Activated B cell treated with CpG ODN at 0.5 μM for 24 hours (primary cell): ENCODE measurements at regions not wholly inside any gene's neighbourhood (a gene's known extent, or its start where the extent isn't known, plus 50 kb on each side); places are given as distances from the start of the nearest gene placed in this dataset.

Source experiments
- ATAC-seq: fragments of 200-7000 bp; cut with Tn5 transposase; one replicate; pipeline ENCODE4 v1.10.0; 2021; ENCODE audit warnings: low read depth, mild to moderate bottlenecking, moderate library complexity
- CTCF ChIA-PET: fragments of 350-600 bp; sonication (Branson Sonifier 250); formaldehyde crosslinking; loops from one replicate; lab custom pipeline; 2021; ENCODE audit warnings: antibody characterized with exemption; lab: Charles Lee
- POLR2A ChIA-PET: fragments of 350-600 bp; sonication (Branson Sonifier 250); formaldehyde crosslinking; loops from one replicate; lab custom pipeline; 2021; ENCODE audit warnings: antibody characterized with exemption; lab: Charles Lee
- DNase-seq: peaks from one replicate; pipeline ENCODE4 v3.0.0; 2022
- H3K27ac Mint-ChIP-seq: one replicate; pipeline ENCODE4 v1.8.0; 2020; ENCODE audit warnings: mixed read lengths
- H3K27me3 Mint-ChIP-seq: one replicate; pipeline ENCODE4 v1.8.0; 2021; ENCODE audit warnings: mixed read lengths
- H3K36me3 Mint-ChIP-seq: one replicate; pipeline ENCODE4 v1.8.0; 2021; ENCODE audit warnings: low read depth, mixed read lengths
- H3K4me1 Mint-ChIP-seq: one replicate; pipeline ENCODE4 v1.8.0; 2021; ENCODE audit warnings: mixed read lengths
- H3K4me3 Mint-ChIP-seq: one replicate; pipeline ENCODE4 v1.8.0; 2020; ENCODE audit warnings: mild to moderate bottlenecking, mixed read lengths
- H3K9me3 Mint-ChIP-seq: one replicate; pipeline ENCODE4 v1.8.0; 2020; ENCODE audit warnings: mixed read lengths
- intact Hi-C: fragments of 100-400 bp; cut with micrococcal nuclease; formaldehyde crosslinking; loops from one replicate; pipeline ENCODE4 v1.15.1; 2024
- TF ChIP-seq, protein P1 (sequence below): fragments of 200-600 bp; IDR thresholded peaks from one replicate; pipeline ENCODE4 v1.8.0; 2022; ENCODE audit warnings: antibody characterized with exemption, mild to moderate bottlenecking

DNA sequence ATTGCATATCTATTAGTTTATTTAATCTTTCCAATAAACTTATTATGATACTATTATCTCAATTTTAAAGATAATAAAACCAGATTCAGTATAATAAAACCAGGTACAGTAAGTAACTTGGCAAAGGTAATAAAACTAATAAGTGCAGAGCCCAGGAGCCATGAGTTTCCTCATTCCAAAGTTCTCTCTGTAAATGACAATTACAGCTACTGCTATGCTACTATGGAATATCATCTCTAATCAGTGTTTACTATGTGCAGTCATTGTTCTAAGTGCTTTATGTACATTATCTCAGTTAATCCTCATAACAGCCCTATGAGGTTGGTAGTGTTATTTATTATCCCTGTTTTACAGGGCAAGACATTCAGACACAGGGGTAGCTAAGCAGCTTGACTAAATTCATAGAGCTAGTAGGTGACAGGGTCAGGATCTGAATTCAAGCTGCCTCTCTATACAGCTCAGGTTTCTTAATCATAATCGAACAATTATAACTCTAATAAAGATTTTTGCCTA lies 285.0 kb upstream of the PITX2 start:
- intact Hi-C loops = no loop called here
- no peak overlapping the region for H3K4me3 Mint-ChIP-seq
- DNase-seq (no peak), ATAC-seq (no peak)
- POLR2A ChIA-PET = no interaction called here
- H3K27ac Mint-ChIP-seq = no peak overlapping the region
- H3K36me3 Mint-ChIP-seq = no peaks in the 10 kb centered on the region
- H3K27me3 Mint-ChIP-seq = no peaks in the 10 kb centered on the region
- CTCF ChIA-PET = no interaction called here
- H3K4me1 Mint-ChIP-seq = no peaks in the 10 kb centered on the region
- TF ChIP-seq, protein P1, sequence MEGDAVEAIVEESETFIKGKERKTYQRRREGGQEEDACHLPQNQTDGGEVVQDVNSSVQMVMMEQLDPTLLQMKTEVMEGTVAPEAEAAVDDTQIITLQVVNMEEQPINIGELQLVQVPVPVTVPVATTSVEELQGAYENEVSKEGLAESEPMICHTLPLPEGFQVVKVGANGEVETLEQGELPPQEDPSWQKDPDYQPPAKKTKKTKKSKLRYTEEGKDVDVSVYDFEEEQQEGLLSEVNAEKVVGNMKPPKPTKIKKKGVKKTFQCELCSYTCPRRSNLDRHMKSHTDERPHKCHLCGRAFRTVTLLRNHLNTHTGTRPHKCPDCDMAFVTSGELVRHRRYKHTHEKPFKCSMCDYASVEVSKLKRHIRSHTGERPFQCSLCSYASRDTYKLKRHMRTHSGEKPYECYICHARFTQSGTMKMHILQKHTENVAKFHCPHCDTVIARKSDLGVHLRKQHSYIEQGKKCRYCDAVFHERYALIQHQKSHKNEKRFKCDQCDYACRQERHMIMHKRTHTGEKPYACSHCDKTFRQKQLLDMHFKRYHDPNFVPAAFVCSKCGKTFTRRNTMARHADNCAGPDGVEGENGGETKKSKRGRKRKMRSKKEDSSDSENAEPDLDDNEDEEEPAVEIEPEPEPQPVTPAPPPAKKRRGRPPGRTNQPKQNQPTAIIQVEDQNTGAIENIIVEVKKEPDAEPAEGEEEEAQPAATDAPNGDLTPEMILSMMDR = no peak
- no peaks in the 10 kb centered on the region for H3K9me3 Mint-ChIP-seq

DNA sequence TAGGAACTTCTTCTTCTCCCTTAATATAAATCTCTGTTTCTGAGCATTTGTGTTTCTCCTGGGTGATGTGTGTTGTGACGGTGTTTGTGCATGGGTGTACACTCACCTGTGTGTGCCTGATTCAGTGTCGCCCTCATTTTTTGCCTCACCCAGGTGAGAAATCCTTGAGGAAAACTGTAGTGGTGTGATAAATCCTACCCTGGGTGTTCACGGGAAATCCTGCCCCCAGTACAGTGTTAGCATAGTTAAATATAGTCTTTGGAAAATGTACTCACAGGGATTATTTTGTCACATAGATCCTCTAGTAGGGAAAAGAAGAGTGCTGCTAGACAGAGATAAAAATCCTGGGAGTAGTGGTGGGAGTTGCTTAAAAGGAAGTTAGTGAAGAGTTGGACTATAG lies 291.9 kb upstream of the PITX2 start:
- CTCF ChIA-PET = no interaction called here
- no peak overlapping the region for H3K4me3 Mint-ChIP-seq
- POLR2A ChIA-PET = no interaction called here

DNA sequence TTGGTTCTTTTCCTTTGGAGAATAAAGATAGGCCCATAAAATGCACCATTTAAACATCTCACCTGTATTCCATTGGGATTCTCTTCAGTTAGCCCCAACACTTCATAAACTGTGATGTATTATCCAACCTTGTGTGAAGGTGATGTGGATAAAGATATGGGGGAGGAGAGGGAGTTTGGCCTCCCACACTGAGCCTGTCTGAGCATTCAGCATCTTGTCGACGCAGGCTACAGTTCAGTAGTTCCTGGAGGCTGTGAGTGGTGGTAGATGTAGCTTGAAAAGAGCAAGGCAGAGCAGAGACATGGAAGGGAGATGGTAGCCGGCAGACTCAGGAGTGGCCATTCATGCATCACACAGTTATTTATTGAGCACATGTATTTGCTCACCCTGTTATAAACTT lies 292.4 kb upstream of the PITX2 start:
- no peaks in the 10 kb centered on the region for H3K9me3 Mint-ChIP-seq
- H3K36me3 Mint-ChIP-seq = no peaks in the 10 kb centered on the region
- H3K4me3 Mint-ChIP-seq = no peak overlapping the region
- no peaks in the 10 kb centered on the region for H3K4me1 Mint-ChIP-seq
- intact Hi-C loops = no loop called here
- no peak overlapping the region for H3K27ac Mint-ChIP-seq
- CTCF ChIA-PET = no interaction called here
- no peak for ATAC-seq
- TF ChIP-seq, protein P1 = no peak
- POLR2A ChIA-PET = no interaction called here
- no peak for DNase-seq
- no peaks in the 10 kb centered on the region for H3K27me3 Mint-ChIP-seq

More for the DNA sequence above, 291.9 kb upstream of the PITX2 start:
- DNase-seq (no peak), ATAC-seq (no peak)
- no peaks in the 10 kb centered on the region for H3K9me3 Mint-ChIP-seq
- intact Hi-C loops = no loop called here
- TF ChIP-seq, protein P1 = no peak
- no peaks in the 10 kb centered on the region for H3K4me1 Mint-ChIP-seq
- H3K27me3 Mint-ChIP-seq = no peaks in the 10 kb centered on the region
- H3K36me3 Mint-ChIP-seq = no peaks in the 10 kb centered on the region
- H3K27ac Mint-ChIP-seq = no peak overlapping the region

DNA sequence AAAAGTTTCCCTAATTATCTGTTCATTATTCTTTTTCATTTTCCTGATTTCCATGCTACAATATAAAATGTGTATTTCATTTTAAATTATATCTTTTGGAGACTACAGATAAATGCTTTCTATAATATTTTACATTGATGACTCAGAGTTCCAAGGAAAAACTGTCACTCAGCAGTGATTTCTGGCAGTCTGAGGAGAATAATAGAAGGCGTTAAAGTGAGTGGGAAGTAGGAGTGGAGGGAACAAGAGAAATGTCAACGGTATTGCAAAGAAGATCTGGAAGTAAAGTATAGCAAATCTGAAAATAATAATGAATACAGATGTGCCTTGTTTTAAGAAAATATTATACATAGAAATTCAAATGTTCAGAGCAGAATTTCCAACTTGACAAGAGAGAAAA lies 293.6 kb upstream of the PITX2 start:
- no peak overlapping the region for H3K27ac Mint-ChIP-seq
- intact Hi-C loops = no loop called here
- H3K4me3 Mint-ChIP-seq = no peak overlapping the region
- ATAC-seq (no peak), DNase-seq (no peak)
- H3K27me3 Mint-ChIP-seq = no peaks in the 10 kb centered on the region
- ChIA-PET CTCF (no interaction called here), POLR2A (no interaction called here)
- no peaks in the 10 kb centered on the region for H3K36me3 Mint-ChIP-seq
- H3K4me1 Mint-ChIP-seq = no peaks in the 10 kb centered on the region
- TF ChIP-seq, protein P1 = no peak
- no peaks in the 10 kb centered on the region for H3K9me3 Mint-ChIP-seq

DNA sequence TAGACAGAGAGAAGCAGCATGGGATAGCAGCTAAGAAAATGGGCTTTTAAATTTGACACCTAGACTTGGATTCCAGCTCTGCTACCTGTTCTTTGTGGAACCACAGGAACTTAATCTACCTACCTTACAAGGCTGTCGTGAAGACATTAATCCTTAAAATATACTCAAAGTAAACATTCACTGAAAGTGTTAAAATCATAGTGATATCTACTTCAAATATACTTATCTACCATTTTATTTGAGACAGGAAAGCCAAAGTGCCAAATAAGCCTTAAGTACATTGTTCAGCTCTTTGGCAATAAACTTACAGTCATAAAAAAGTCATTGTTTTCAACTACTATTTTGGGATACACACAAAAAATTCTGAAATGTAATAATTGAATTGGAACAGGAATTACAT lies 295.0 kb upstream of the PITX2 start:
- intact Hi-C loops = no loop called here
- TF ChIP-seq, protein P1 = no peak
- Mint-ChIP-seq H3K4me1 (no peaks in the 10 kb centered on the region), H3K27ac (no peak overlapping the region), H3K4me3 (no peak overlapping the region), H3K9me3 (no peaks in the 10 kb centered on the region), H3K36me3 (no peaks in the 10 kb centered on the region), H3K27me3 (no peaks in the 10 kb centered on the region)
- ATAC-seq (no peak), DNase-seq (no peak)
- ChIA-PET POLR2A (no interaction called here), CTCF (no interaction called here)
